SK-N-MC (cell line): ENCODE measurements at regions not wholly inside any gene's neighbourhood (a gene's known extent, or its start where the extent isn't known, plus 50 kb on each side); places are given as distances from the start of the nearest gene placed in this dataset.
"Not testable (repeated sequence)": the region's sequence is repeated elsewhere in the genome, so short reads cannot be mapped to it uniquely, and the experiment has no call there.

ENCODE experiments used
- EZH2 ChIP-seq: fragments of 200-600 bp; sonication (generic); IDR thresholded peaks from one replicate; pipeline ENCODE4 v1.6.1; 2017; ENCODE audit warnings: antibody characterized with exemption
- POLR2AphosphoS5 ChIP-seq: IDR thresholded peaks from 2 replicates; pipeline ENCODE4 v1.6.1; 2012; ENCODE audit warnings: mild to moderate bottlenecking, low read depth, low read length, borderline replicate concordance

DNA sequence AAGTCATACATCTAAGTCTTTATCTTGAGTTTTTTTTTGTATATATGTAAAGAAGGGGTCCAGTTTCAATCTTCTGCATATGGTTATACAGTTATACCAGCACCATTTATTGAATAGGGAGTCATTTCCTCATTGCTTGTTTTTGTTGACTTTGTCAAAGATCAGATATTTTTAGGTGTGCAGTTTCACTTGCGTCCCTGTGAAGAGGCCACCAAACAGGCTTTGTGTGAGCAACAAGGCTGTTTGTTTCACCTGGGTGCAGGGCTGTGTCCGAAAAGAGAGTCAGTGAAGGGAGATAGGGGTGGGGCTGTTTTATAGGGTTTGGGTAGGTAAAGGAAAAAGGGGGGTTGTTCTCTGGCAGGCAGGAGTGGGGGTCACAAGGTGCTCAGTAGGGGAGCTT is 663.2 kb upstream of the BCHE start:
- TF ChIP-seq POLR2AphosphoS5, EZH2: not testable (repeated sequence)
